K562 (cell line): ENCODE measurements at regions not wholly inside any gene's neighbourhood (a gene's known extent, or its start where the extent isn't known, plus 50 kb on each side); places are given as distances from the start of the nearest gene placed in this dataset.

Experiments used
- BACH1 ChIP-seq: fragments of 200-800 bp; sonication (Bioruptor generic); IDR thresholded peaks from 2 replicates; pipeline ENCODE4 v1.6.1; 2016; ENCODE audit warnings: missing genetic modification characterization, missing compliant biosample characterization
- FOS ChIP-seq: IDR thresholded peaks from 3 replicates; pipeline ENCODE4 v1.6.1; 2011; ENCODE audit not compliant: insufficient read length; ENCODE audit errors: extremely low read depth
- FOXA3 ChIP-seq, 2 experiments: fragments of 450-650 bp in 1 of 2; sonication (generic) in 1 of 2; formaldehyde crosslinking; IDR thresholded peaks in 1 of 2; conservative IDR thresholded peaks in 1 of 2; 2 replicates each; pipeline versions ENCODE4 v1.4.0 to v1.8.0; 2020 to 2022; ENCODE audit warnings: mild to moderate bottlenecking in 2 of 2, missing genetic modification reagents in 1 of 2
- GABPA ChIP-seq: fragments of 200-800 bp; sonication (Bioruptor generic); conservative IDR thresholded peaks from 2 replicates; pipeline ENCODE4 v1.6.1; 2016; ENCODE audit warnings: low read depth, missing genetic modification characterization, missing compliant biosample characterization
- HOMEZ ChIP-seq: fragments of 250-450 bp; sonication (Bioruptor Pico); IDR thresholded peaks from 2 replicates; pipeline ENCODE4 v1.4.0; 2020; ENCODE audit warnings: mild to moderate bottlenecking, moderate library complexity
- MAZ ChIP-seq, 2 experiments: fragments of 450-650 bp in 1 of 2; sonication (generic) in 1 of 2; formaldehyde crosslinking; IDR thresholded peaks in 1 of 2; conservative IDR thresholded peaks in 1 of 2; 2 replicates each; pipeline versions ENCODE4 v1.4.0 to v1.5.0; 2020; ENCODE audit warnings: mild to moderate bottlenecking in 1 of 2, missing genetic modification reagents in 1 of 2
- SMARCA5 ChIP-seq: fragments of 450-650 bp; IDR thresholded peaks from 2 replicates; pipeline ENCODE4 v1.6.1; 2016
- TEAD1 ChIP-seq, 2 experiments: fragments of 450-650 bp in 1 of 2; sonication (generic) in 1 of 2; formaldehyde crosslinking; IDR thresholded peaks; 2 replicates each; pipeline versions ENCODE4 v1.4.0 to v1.8.0; 2020 to 2022; ENCODE audit warnings: mild to moderate bottlenecking in 2 of 2, missing genetic modification reagents in 1 of 2
- ZNF316 ChIP-seq: fragments of 450-650 bp; IDR thresholded peaks from 2 replicates; pipeline ENCODE4 v1.6.1; 2016
- ZNF354B ChIP-seq: fragments of 250-450 bp; sonication (Bioruptor Pico); IDR thresholded peaks from 2 replicates; pipeline ENCODE4 v1.4.0; 2020

GRCh38 chr20:43778375-43778774 lies 51.6 kb upstream of the GTSF1L start:
- no peak for TF ChIP-seq FOS
- no peak for TF ChIP-seq BACH1 (tag)
- TF ChIP-seq FOXA3 (CRISPR knock-in tag; conservative IDR thresholded peaks at IDR 0.05 in 1 of 2, IDR thresholded peaks at IDR 0.05 in 1 of 2) = no peak
- TF ChIP-seq SMARCA5 = no peak
- TF ChIP-seq TEAD1 (CRISPR knock-in tag; IDR thresholded peaks at IDR 0.05) = no peak
- TF ChIP-seq HOMEZ (CRISPR knock-in tag) = no peak
- no peak for TF ChIP-seq GABPA (tag)
- no peak for TF ChIP-seq MAZ (CRISPR knock-in tag; conservative IDR thresholded peaks at IDR 0.05 in 1 of 2, IDR thresholded peaks at IDR 0.05 in 1 of 2)
- TF ChIP-seq ZNF354B (CRISPR knock-in tag) = no peak
- no peak for TF ChIP-seq ZNF316
